Endothelial cell of umbilical vein (primary cell): ENCODE measurements at regions not wholly inside any gene's neighbourhood (a gene's known extent, or its start where the extent isn't known, plus 50 kb on each side); places are given as distances from the start of the nearest gene placed in this dataset.

ENCODE experiments used
- BruUV-seq: library from RNA; stranded (reverse); fragments of 400-500 nt; replicated peaks from 2 replicates; lab custom pipeline; 2021; lab: Mats Ljungman, UMichigan
- CTCF ChIA-PET: fragments of 300-600, 350-600 bp; sonication (Branson Sonifier 250); formaldehyde crosslinking; loops from one replicate; lab custom pipeline; 2021; ENCODE audit warnings: antibody characterized with exemption, inconsistent platforms; lab: Charles Lee
- POLR2A ChIA-PET: fragments of 300-600, 350-600 bp; sonication (Branson Sonifier 250); formaldehyde crosslinking; loops from one replicate; lab custom pipeline; 2021; ENCODE audit warnings: antibody characterized with exemption, inconsistent platforms; lab: Charles Lee
- DNase-seq: peaks from one replicate; pipeline ENCODE4 v3.0.0-alpha.2; 2011; ENCODE audit warnings: low read depth, low spot score
- FAIRE-seq: peaks from 2 replicates; lab custom pipeline; 2011; peaks lifted over from hg19 to GRCh38; lab: Jason Lieb, UNC
- H2AFZ ChIP-seq: 2 replicates; pipeline ENCODE4 v1.6.0; 2012; ENCODE audit warnings: low read depth, low read length, control low read depth, inconsistent platforms
- H3K27ac ChIP-seq: 2 replicates; pipeline ENCODE4 v1.5.1; 2011; ENCODE audit warnings: low read depth, mild to moderate bottlenecking, control low read depth, low read length, moderate library complexity; ENCODE audit not compliant: insufficient read depth
- H3K27me3 ChIP-seq, 2 experiments: 2 replicates each; pipeline versions ENCODE4 v1.6.0 to v1.6.1; 2011; ENCODE audit warnings: low read length in 2 of 2, mixed read lengths in 1 of 2; ENCODE audit not compliant: control insufficient read depth in 2 of 2, insufficient read depth in 2 of 2
- H3K36me3 ChIP-seq, 2 experiments: 2 replicates in 1 of 2; 3 replicates in 1 of 2; pipeline ENCODE4 v1.5.1; 2011; ENCODE audit warnings: low read length in 2 of 2, mild to moderate bottlenecking in 1 of 2, moderate library complexity in 1 of 2; ENCODE audit not compliant: control insufficient read depth in 2 of 2, insufficient read depth in 2 of 2; ENCODE audit errors: extremely low read depth in 1 of 2
- H3K4me1 ChIP-seq: 3 replicates; pipeline ENCODE4 v1.5.1; 2011; ENCODE audit warnings: mild to moderate bottlenecking, low read length; ENCODE audit not compliant: control insufficient read depth, insufficient read depth; ENCODE audit errors: extremely low read depth
- H3K4me2 ChIP-seq: 2 replicates; pipeline ENCODE4 v1.6.1; 2011; ENCODE audit warnings: low read length, control low read depth, mixed read lengths; ENCODE audit not compliant: insufficient read depth
- H3K4me3 ChIP-seq, 3 experiments: fragments of 200-600 bp in 1 of 3; sonication (generic), shearing (Covaris generic) in 1 of 3; replicated peaks in 1 of 3; 2 replicates each; pipeline ENCODE4 v1.5.1; 2011 to 2016; ENCODE audit warnings: control low read depth in 3 of 3, low read length in 3 of 3, mild to moderate bottlenecking in 2 of 3, inconsistent platforms in 1 of 3, low read depth in 1 of 3, moderate library complexity in 1 of 3; ENCODE audit not compliant: insufficient read depth in 1 of 3
- H3K79me2 ChIP-seq: 2 replicates; pipeline ENCODE4 v1.6.0; 2012; ENCODE audit warnings: low read length, inconsistent platforms; ENCODE audit not compliant: control insufficient read depth, insufficient read depth
- H3K9ac ChIP-seq: replicated peaks from 2 replicates; pipeline ENCODE3; 2011; ENCODE audit warnings: low read length, control low read depth; ENCODE audit not compliant: insufficient read depth; ENCODE audit errors: extremely low read depth
- H3K9me1 ChIP-seq: replicated peaks from 3 replicates; pipeline ENCODE4 v1.6.0; 2011; ENCODE audit warnings: mild to moderate bottlenecking, low read length; ENCODE audit not compliant: control insufficient read depth, insufficient read depth; ENCODE audit errors: extremely low read depth
- H3K9me3 ChIP-seq: replicated peaks from 2 replicates; pipeline ENCODE4 v1.5.1; 2012; ENCODE audit warnings: low read length, inconsistent platforms; ENCODE audit not compliant: control insufficient read depth, insufficient read depth
- H4K20me1 ChIP-seq: replicated peaks from 2 replicates; pipeline ENCODE3; 2011; ENCODE audit warnings: mild to moderate bottlenecking, low read length; ENCODE audit not compliant: control insufficient read depth, insufficient read depth; ENCODE audit errors: extremely low read depth
- EZH2 ChIP-seq: IDR thresholded peaks from 2 replicates; pipeline ENCODE4 v1.6.1; 2012; ENCODE audit warnings: borderline replicate concordance, low read depth, mild to moderate bottlenecking, moderate library complexity, low read length, inconsistent platforms; ENCODE audit not compliant: severe bottlenecking
- FOS ChIP-seq: IDR thresholded peaks from 2 replicates; pipeline ENCODE4 v1.6.1; 2011; ENCODE audit warnings: mild to moderate bottlenecking, low read length, moderate library complexity, borderline replicate concordance; ENCODE audit not compliant: insufficient read depth
- GATA2 ChIP-seq: IDR thresholded peaks from 2 replicates; pipeline ENCODE4 v1.7.0; 2011; ENCODE audit warnings: low read depth, mild to moderate bottlenecking, moderate library complexity, mixed read lengths, low read length; ENCODE audit not compliant: insufficient read length, insufficient read depth
- JUN ChIP-seq: IDR thresholded peaks from 2 replicates; pipeline ENCODE4 v1.6.1; 2011; ENCODE audit warnings: borderline replicate concordance, low read depth; ENCODE audit not compliant: insufficient read length, insufficient read depth
- MYC ChIP-seq: IDR thresholded peaks from one replicate; pipeline ENCODE4 v1.6.1; 2011; ENCODE audit warnings: mild to moderate bottlenecking, low read depth, low read length
- POLR2A ChIP-seq: IDR thresholded peaks from 2 replicates; pipeline ENCODE4 v1.6.1; 2012; ENCODE audit warnings: low read depth, mild to moderate bottlenecking, control low read depth, low read length
- POLR2AphosphoS5 ChIP-seq: IDR thresholded peaks from 2 replicates; pipeline ENCODE4 v1.6.1; 2012; ENCODE audit warnings: low read depth, mild to moderate bottlenecking, control low read depth, low read length, moderate library complexity; ENCODE audit not compliant: insufficient read depth
- dilution Hi-C: fragments of 300-500 bp; cut with MboI; formaldehyde crosslinking; loops from one replicate; pipeline ENCODE4 v1.15.0; 2019; ENCODE audit warnings: low sequenced_read_pairs; ENCODE audit not compliant: extremely low pct_ligation_motif_present
- intact Hi-C: fragments of 100-400 bp; cut with micrococcal nuclease; formaldehyde crosslinking; loops from one replicate; pipeline ENCODE4 v1.10.0; 2022
- TF ChIP-seq, protein P1 (sequence below): IDR thresholded peaks from 2 replicates; pipeline ENCODE4 v1.6.1; 2011; ENCODE audit not compliant: insufficient read depth, insufficient read length
- TF ChIP-seq, protein P2 (sequence below), 2 donors: IDR thresholded peaks; 1 replicate in 1 of 2; 2 replicates in 1 of 2; pipeline ENCODE4 v1.5.1; 2011; ENCODE audit warnings: low read length in 2 of 2, mild to moderate bottlenecking in 2 of 2, moderate library complexity in 2 of 2, control low read depth in 1 of 2, inconsistent platforms in 1 of 2, low read depth in 1 of 2; ENCODE audit not compliant: insufficient read depth in 1 of 2; ENCODE audit errors: extremely low read depth in 1 of 2

DNA sequence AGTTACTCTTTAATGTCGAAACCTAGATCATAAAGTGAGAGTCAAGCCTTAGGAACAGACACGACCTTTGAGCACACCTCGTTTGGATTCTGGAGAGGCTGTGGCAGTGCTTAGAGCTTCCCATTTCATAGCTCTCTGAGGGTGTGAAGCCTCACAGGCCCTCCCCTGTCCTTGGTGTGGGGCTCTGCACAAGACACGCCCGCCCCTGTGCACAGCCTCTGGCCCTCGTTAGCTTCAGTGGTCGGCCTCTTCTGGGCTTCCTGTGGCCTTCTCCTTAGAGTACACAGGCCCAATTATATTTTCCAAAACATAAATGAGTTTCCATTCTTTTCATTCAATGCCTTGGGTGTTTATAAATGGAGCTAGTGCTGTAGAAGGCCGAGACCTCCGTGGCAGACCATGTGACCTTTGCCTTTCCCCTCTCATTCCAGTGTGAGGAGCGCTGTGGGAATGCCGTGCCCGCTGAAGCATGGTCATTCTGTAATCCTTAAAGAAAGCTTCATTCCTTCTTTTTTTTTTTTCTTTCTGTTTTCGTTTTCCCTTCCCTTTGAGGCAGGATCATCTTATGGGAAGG, 208.6 kb downstream of the DCDC2C start:
- Histone ChIP-seq H2AFZ (no peak overlapping the region), H3K27ac (no peak overlapping the region), H3K79me2 (no peaks in the 10 kb centered on the region), H3K27me3 (no peaks in the 10 kb centered on the region), H3K9me1 (no peaks in the 10 kb centered on the region), H3K4me1 (peaks cover 18% of the 10 kb centered on the region), H3K4me2 (no peak overlapping the region), H3K4me3 (no peak overlapping the region), H3K9ac (no peak overlapping the region), H3K36me3 (no peaks in the 10 kb centered on the region), H3K9me3 (no peaks in the 10 kb centered on the region), H4K20me1 (no peaks in the 10 kb centered on the region)
- intact Hi-C loops (no loop called here), dilution Hi-C loops (no loop called here)
- ChIA-PET CTCF (no interaction called here), POLR2A (no interaction called here)
- no peak for TF ChIP-seq JUN
- TF ChIP-seq POLR2AphosphoS5 = no peak
- TF ChIP-seq FOS = no peak
- no peak for TF ChIP-seq POLR2A
- TF ChIP-seq, protein P1, sequence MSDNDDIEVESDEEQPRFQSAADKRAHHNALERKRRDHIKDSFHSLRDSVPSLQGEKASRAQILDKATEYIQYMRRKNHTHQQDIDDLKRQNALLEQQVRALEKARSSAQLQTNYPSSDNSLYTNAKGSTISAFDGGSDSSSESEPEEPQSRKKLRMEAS = no peak
- no peak for TF ChIP-seq EZH2
- TF ChIP-seq, protein P2, sequence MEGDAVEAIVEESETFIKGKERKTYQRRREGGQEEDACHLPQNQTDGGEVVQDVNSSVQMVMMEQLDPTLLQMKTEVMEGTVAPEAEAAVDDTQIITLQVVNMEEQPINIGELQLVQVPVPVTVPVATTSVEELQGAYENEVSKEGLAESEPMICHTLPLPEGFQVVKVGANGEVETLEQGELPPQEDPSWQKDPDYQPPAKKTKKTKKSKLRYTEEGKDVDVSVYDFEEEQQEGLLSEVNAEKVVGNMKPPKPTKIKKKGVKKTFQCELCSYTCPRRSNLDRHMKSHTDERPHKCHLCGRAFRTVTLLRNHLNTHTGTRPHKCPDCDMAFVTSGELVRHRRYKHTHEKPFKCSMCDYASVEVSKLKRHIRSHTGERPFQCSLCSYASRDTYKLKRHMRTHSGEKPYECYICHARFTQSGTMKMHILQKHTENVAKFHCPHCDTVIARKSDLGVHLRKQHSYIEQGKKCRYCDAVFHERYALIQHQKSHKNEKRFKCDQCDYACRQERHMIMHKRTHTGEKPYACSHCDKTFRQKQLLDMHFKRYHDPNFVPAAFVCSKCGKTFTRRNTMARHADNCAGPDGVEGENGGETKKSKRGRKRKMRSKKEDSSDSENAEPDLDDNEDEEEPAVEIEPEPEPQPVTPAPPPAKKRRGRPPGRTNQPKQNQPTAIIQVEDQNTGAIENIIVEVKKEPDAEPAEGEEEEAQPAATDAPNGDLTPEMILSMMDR (IDR thresholded peaks at IDR 0.05; ENCODE audit: extremely low read depth in 1 of 2, insufficient read depth in 1 of 2, low read depth in 1 of 2, low read length in 2 of 2) = no peak
- TF ChIP-seq GATA2 = no peak
- TF ChIP-seq MYC = no peak
- no TSS peak for BruUV-seq
- no peak for FAIRE-seq
- DNase-seq = no peak
